Stomach (tissue), 4 donors: ENCODE measurements at regions not wholly inside any gene's neighbourhood (a gene's known extent, or its start where the extent isn't known, plus 50 kb on each side); places are given as distances from the start of the nearest gene placed in this dataset.

Source experiments
- CTCF ChIP-seq, 7 experiments: fragments of 450-650 bp in 4 of 7; fragments of 200-600 bp in 3 of 7; sonication (generic) in 3 of 7; IDR thresholded peaks; one replicate each; pipeline ENCODE4 v1.5.1; 2016 to 2019; ENCODE audit warnings: antibody characterized with exemption in 7 of 7, control low read depth in 2 of 7, mild to moderate bottlenecking in 1 of 7
- EP300 ChIP-seq: sonication (generic); formaldehyde crosslinking; IDR thresholded peaks from one replicate; pipeline ENCODE4 v1.6.1; 2017; ENCODE audit warnings: antibody characterized with exemption
- POLR2A ChIP-seq, 4 donors: fragments of 450-650 bp; IDR thresholded peaks; one replicate each; pipeline ENCODE4 v1.6.1; 2016; ENCODE audit warnings: antibody characterized with exemption in 4 of 4, control low read depth in 2 of 4, mild to moderate bottlenecking in 1 of 4, moderate library complexity in 1 of 4

DNA sequence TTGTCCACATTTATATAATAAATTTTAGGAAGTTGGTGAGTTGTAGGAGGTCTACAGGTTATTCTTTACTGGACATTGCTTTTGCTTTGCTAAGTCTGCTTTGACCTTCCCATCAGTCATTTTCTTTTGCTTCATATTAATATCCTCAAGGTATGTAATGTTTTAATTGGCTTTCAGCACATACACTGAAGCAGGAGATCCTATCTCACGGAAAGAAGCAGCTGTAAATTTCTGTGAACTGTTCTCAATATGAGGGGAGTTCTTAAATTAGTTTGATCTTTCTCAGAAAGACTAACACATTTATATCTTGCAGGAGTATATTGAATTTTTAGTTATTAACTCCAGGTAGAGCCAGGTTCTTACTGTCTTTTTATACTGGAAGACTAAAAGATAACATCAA is 856.5 kb downstream of the GATA3 start:
- no peak for TF ChIP-seq EP300
- no peak for TF ChIP-seq POLR2A (IDR thresholded peaks at IDR 0.05)
- no peak for TF ChIP-seq CTCF (IDR thresholded peaks at IDR 0.05)
